ENCODE measurements at regions not wholly inside any gene's neighbourhood (a gene's known extent, or its start where the extent isn't known, plus 50 kb on each side); places are given as distances from the start of the nearest gene placed in this dataset.

- no peaks in the 10 kb centered on the region for H3K4me1 Mint-ChIP-seq
- ATAC-seq (ENCODE audit: low read depth), result no peak
- no peak overlapping the region for H3K27ac Mint-ChIP-seq
- H3K9me3 Mint-ChIP-seq, result peaks cover 2% of the 10 kb centered on the region
- H3K36me3 Mint-ChIP-seq, result no peaks in the 10 kb centered on the region
- no peaks in the 10 kb centered on the region for H3K27me3 Mint-ChIP-seq
- DNase-seq (ENCODE audit: low spot score in 2 of 2), result no peak
- H3K4me3 Mint-ChIP-seq, result no peak overlapping the region
Observed at GRCh38 chr4:72828864-72829263, 240.7 kb downstream of the COX18 start.

- DNase-seq (ENCODE audit: low spot score in 2 of 2), result no peak
- Mint-ChIP-seq H3K9me3 (peaks cover 2% of the 10 kb centered on the region), H3K4me3 (no peak overlapping the region), H3K36me3 (no peaks in the 10 kb centered on the region), H3K27ac (no peak overlapping the region), H3K27me3 (no peaks in the 10 kb centered on the region), H3K4me1 (no peaks in the 10 kb centered on the region)
- ATAC-seq (ENCODE audit: low read depth), result no peak
Observed at GRCh38 chr4:72827968-72828367, 241.5 kb downstream of the COX18 start.

- H3K4me3 Mint-ChIP-seq, result no peak overlapping the region
- H3K9me3 Mint-ChIP-seq, result peaks cover 2% of the 10 kb centered on the region
- ATAC-seq (ENCODE audit: low read depth) (no peak), DNase-seq (ENCODE audit: low spot score in 2 of 2) (no peak)
- H3K36me3 Mint-ChIP-seq, result no peaks in the 10 kb centered on the region
- H3K4me1 Mint-ChIP-seq, result no peaks in the 10 kb centered on the region
- no peak overlapping the region for H3K27ac Mint-ChIP-seq
- no peaks in the 10 kb centered on the region for H3K27me3 Mint-ChIP-seq
Observed at GRCh38 chr4:72820107-72820506, 249.4 kb downstream of the COX18 start.

- no peak for ATAC-seq (ENCODE audit: low read depth)
- no peak for DNase-seq (ENCODE audit: low spot score in 2 of 2)
- H3K27ac Mint-ChIP-seq, result no peak overlapping the region
- no peak overlapping the region for H3K4me3 Mint-ChIP-seq
- H3K27me3 Mint-ChIP-seq, result no peaks in the 10 kb centered on the region
- H3K9me3 Mint-ChIP-seq, result peaks cover 1% of the 10 kb centered on the region
- H3K36me3 Mint-ChIP-seq, result no peaks in the 10 kb centered on the region
- no peaks in the 10 kb centered on the region for H3K4me1 Mint-ChIP-seq
Observed at GRCh38 chr4:72817012-72817411, 248.0 kb upstream of the ADAMTS3 start.

- no peaks in the 10 kb centered on the region for H3K27me3 Mint-ChIP-seq
- H3K4me1 Mint-ChIP-seq, result no peaks in the 10 kb centered on the region
- no peak overlapping the region for H3K4me3 Mint-ChIP-seq
- no peak overlapping the region for H3K27ac Mint-ChIP-seq
- no peaks in the 10 kb centered on the region for H3K36me3 Mint-ChIP-seq
- H3K9me3 Mint-ChIP-seq, result peaks cover 1% of the 10 kb centered on the region
- no peak for DNase-seq (ENCODE audit: low spot score in 2 of 2)
- ATAC-seq (ENCODE audit: low read depth), result no peak
Observed at GRCh38 chr4:72814241-72814640, 245.2 kb upstream of the ADAMTS3 start.

- ATAC-seq (ENCODE audit: low read depth), result no peak
- Mint-ChIP-seq H3K9me3 (peaks cover 1% of the 10 kb centered on the region), H3K36me3 (no peaks in the 10 kb centered on the region), H3K27me3 (no peaks in the 10 kb centered on the region), H3K4me1 (no peaks in the 10 kb centered on the region), H3K4me3 (no peak overlapping the region), H3K27ac (no peak overlapping the region)
- no peak for DNase-seq (ENCODE audit: low spot score in 2 of 2)
Observed at GRCh38 chr4:72809208-72809607, 240.2 kb upstream of the ADAMTS3 start.

- Mint-ChIP-seq H3K4me3 (no peak overlapping the region), H3K4me1 (no peaks in the 10 kb centered on the region), H3K27ac (no peak overlapping the region), H3K27me3 (no peaks in the 10 kb centered on the region), H3K36me3 (no peaks in the 10 kb centered on the region), H3K9me3 (no peaks in the 10 kb centered on the region)
- no peak for DNase-seq (ENCODE audit: low spot score in 2 of 2)
- no peak for ATAC-seq (ENCODE audit: low read depth)
Observed at GRCh38 chr4:72805284-72805683, 236.3 kb upstream of the ADAMTS3 start.

GRCh38 chr4:72797486-72797885, 228.5 kb upstream of the ADAMTS3 start:
- ATAC-seq (ENCODE audit: low read depth) (no peak), DNase-seq (ENCODE audit: low spot score in 2 of 2) (no peak)
- Mint-ChIP-seq H3K9me3 (peaks cover 8% of the 10 kb centered on the region), H3K4me1 (no peaks in the 10 kb centered on the region), H3K27me3 (no peaks in the 10 kb centered on the region), H3K27ac (no peak overlapping the region), H3K4me3 (no peak overlapping the region), H3K36me3 (no peaks in the 10 kb centered on the region)

- peaks cover 2% of the 10 kb centered on the region for H3K27me3 Mint-ChIP-seq
- peaks cover 13% of the 10 kb centered on the region for H3K9me3 Mint-ChIP-seq
- H3K4me3 Mint-ChIP-seq, result no peak overlapping the region
- H3K4me1 Mint-ChIP-seq, result no peaks in the 10 kb centered on the region
- ATAC-seq (ENCODE audit: low read depth), result no peak
- H3K27ac Mint-ChIP-seq, result no peak overlapping the region
- H3K36me3 Mint-ChIP-seq, result no peaks in the 10 kb centered on the region
- no peak for DNase-seq (ENCODE audit: low spot score in 2 of 2)
Observed at GRCh38 chr4:72791054-72791453, 222.0 kb upstream of the ADAMTS3 start.

- no peaks in the 10 kb centered on the region for H3K36me3 Mint-ChIP-seq
- no peak overlapping the region for H3K4me3 Mint-ChIP-seq
- peaks cover 2% of the 10 kb centered on the region for H3K27me3 Mint-ChIP-seq
- ATAC-seq (ENCODE audit: low read depth) (no peak), DNase-seq (ENCODE audit: low spot score in 2 of 2) (no peak)
- no peak overlapping the region for H3K27ac Mint-ChIP-seq
- peaks cover 3% of the 10 kb centered on the region for H3K9me3 Mint-ChIP-seq
- H3K4me1 Mint-ChIP-seq, result no peaks in the 10 kb centered on the region
Observed at GRCh38 chr4:72786401-72786990, 217.5 kb upstream of the ADAMTS3 start.

GRCh38 chr4:72779241-72779640, 210.2 kb upstream of the ADAMTS3 start:
- Mint-ChIP-seq H3K36me3 (no peaks in the 10 kb centered on the region), H3K9me3 (peaks cover 2% of the 10 kb centered on the region), H3K4me1 (no peaks in the 10 kb centered on the region), H3K27ac (no peak overlapping the region), H3K4me3 (no peak overlapping the region), H3K27me3 (no peaks in the 10 kb centered on the region)
- DNase-seq (ENCODE audit: low spot score in 2 of 2) (no peak), ATAC-seq (ENCODE audit: low read depth) (no peak)

- DNase-seq (ENCODE audit: low spot score in 2 of 2) (no peak), ATAC-seq (ENCODE audit: low read depth) (no peak)
- Mint-ChIP-seq H3K36me3 (no peaks in the 10 kb centered on the region), H3K9me3 (peaks cover 2% of the 10 kb centered on the region), H3K4me3 (no peak overlapping the region), H3K4me1 (no peaks in the 10 kb centered on the region), H3K27ac (no peak overlapping the region), H3K27me3 (no peaks in the 10 kb centered on the region)
Observed at GRCh38 chr4:72777436-72777835, 208.4 kb upstream of the ADAMTS3 start.

GRCh38 chr4:72770708-72771107, 201.7 kb upstream of the ADAMTS3 start:
- Mint-ChIP-seq H3K4me1 (no peaks in the 10 kb centered on the region), H3K4me3 (no peak overlapping the region), H3K27me3 (no peaks in the 10 kb centered on the region), H3K36me3 (no peaks in the 10 kb centered on the region), H3K27ac (no peak overlapping the region), H3K9me3 (no peaks in the 10 kb centered on the region)
- ATAC-seq (ENCODE audit: low read depth), result no peak
- DNase-seq (ENCODE audit: low spot score in 2 of 2), result no peak

- Mint-ChIP-seq H3K4me3 (no peak overlapping the region), H3K27me3 (no peaks in the 10 kb centered on the region), H3K4me1 (no peaks in the 10 kb centered on the region), H3K9me3 (peaks cover 3% of the 10 kb centered on the region), H3K36me3 (no peaks in the 10 kb centered on the region), H3K27ac (no peak overlapping the region)
- DNase-seq (ENCODE audit: low spot score in 2 of 2) (no peak), ATAC-seq (ENCODE audit: low read depth) (no peak)
Observed at GRCh38 chr4:72768364-72768763, 199.3 kb upstream of the ADAMTS3 start.

- ATAC-seq (ENCODE audit: low read depth) (no peak), DNase-seq (ENCODE audit: low spot score in 2 of 2) (no peak)
- no peak overlapping the region for H3K27ac Mint-ChIP-seq
- H3K4me3 Mint-ChIP-seq, result no peak overlapping the region
- no peaks in the 10 kb centered on the region for H3K36me3 Mint-ChIP-seq
- no peaks in the 10 kb centered on the region for H3K4me1 Mint-ChIP-seq
- H3K27me3 Mint-ChIP-seq, result no peaks in the 10 kb centered on the region
- peaks cover 3% of the 10 kb centered on the region for H3K9me3 Mint-ChIP-seq
Observed at GRCh38 chr4:72767618-72768302, 198.7 kb upstream of the ADAMTS3 start.
